Erythroblast (primary cell): ENCODE measurements at regions not wholly inside any gene's neighbourhood (a gene's known extent, or its start where the extent isn't known, plus 50 kb on each side); places are given as distances from the start of the nearest gene placed in this dataset.
"Not testable (repeated sequence)": the region's sequence is repeated elsewhere in the genome, so short reads cannot be mapped to it uniquely, and the experiment has no call there.

Experiments used
- DNase-seq, 2 experiments: peaks; one replicate each; lab custom pipeline; 2025; lab: John Stamatoyannopoulos, UW
- GATA1 ChIP-seq: IDR thresholded peaks from 2 replicates; pipeline ENCODE4 v1.6.1; 2011; ENCODE audit warnings: low read depth, mild to moderate bottlenecking, control low read depth, low read length, moderate library complexity
- POLR2A ChIP-seq: IDR thresholded peaks from 2 replicates; pipeline ENCODE4 v1.6.1; 2011; ENCODE audit warnings: mild to moderate bottlenecking, low read length

DNA sequence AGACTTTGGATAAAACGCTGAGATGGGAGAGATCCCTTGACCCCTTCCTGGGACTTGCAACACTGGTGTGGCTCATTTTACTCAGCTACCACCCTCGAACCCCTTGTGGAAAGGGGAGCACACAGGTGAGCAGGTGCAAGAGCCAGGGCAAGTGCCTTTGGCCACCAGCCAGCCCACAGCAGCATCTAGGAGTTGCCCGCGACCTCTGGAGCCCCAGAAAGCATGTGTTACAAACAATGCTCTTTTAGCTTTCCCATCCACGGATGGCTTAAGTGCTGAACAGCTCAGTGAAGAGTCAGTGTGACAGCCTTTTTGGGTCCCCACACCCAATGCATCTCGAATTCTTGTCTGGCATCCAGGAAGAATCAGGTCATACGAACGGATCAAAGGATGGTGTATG lies 197.8 kb downstream of the MEMO1 start:
- DNase-seq: peak; percentile 7 to 38
- no peak for TF ChIP-seq GATA1
- TF ChIP-seq POLR2A: no peak

DNA sequence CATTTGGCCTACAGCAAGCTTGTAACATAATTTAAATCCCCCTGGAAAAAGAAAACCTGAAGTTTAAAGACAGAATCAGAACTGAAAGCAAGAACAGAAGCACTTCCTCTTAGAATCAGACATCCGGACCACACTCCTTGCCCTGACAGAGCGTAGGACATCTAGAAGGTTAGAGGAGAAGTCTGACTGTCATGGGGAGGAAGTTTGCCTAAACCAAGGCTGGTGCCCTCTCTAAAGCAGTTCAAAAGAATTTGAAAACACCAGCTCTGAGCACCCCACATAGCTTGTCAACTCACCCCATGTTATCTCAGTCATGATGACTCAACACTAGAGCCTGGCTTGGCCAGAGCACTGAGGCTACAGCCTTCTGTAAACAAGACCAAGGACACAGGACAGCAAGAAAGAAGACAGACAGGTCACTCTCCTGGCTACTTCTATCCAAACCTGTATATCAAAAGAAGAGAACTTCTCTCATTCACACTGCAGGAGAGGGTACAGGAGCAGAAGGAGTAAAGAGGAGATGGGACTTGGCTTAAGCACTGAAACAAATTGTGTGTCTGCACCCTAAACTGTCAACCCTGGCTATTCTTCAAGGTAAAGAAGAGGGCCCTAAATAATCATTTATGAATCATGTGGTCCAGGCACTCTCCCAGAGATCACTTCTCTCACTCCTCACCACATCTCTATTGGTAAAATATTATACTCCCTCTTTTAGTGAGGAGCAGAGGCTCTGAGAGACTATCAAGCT lies 198.6 kb downstream of the MEMO1 start:
- peak; percentile 88 to 90 for DNase-seq

DNA sequence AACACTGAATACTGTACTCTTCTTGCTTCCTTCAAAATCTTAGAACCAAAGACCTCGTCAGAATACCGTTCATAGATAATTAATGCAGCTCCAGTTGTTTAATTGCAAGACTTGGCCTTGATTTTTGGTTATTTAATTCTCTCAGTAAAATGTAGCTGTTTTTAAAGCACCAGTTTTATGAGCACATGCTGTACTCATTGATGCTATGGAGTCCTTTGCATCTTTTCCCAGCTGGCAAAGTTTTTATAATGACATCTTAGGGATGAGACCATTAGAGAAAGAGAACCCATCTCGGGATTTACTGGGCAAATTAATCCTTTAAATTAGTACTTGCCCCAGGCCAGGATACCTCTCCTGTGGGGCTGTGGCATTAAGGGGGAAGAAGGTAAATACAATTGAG lies 199.3 kb downstream of the MEMO1 start:
- peak in 1 of 2 experiments; percentile 36 for DNase-seq
- TF ChIP-seq GATA1 (no peak), POLR2A (no peak)

More for the DNA sequence above, 198.6 kb downstream of the MEMO1 start:
- no peak for TF ChIP-seq POLR2A
- TF ChIP-seq GATA1: no peak

DNA sequence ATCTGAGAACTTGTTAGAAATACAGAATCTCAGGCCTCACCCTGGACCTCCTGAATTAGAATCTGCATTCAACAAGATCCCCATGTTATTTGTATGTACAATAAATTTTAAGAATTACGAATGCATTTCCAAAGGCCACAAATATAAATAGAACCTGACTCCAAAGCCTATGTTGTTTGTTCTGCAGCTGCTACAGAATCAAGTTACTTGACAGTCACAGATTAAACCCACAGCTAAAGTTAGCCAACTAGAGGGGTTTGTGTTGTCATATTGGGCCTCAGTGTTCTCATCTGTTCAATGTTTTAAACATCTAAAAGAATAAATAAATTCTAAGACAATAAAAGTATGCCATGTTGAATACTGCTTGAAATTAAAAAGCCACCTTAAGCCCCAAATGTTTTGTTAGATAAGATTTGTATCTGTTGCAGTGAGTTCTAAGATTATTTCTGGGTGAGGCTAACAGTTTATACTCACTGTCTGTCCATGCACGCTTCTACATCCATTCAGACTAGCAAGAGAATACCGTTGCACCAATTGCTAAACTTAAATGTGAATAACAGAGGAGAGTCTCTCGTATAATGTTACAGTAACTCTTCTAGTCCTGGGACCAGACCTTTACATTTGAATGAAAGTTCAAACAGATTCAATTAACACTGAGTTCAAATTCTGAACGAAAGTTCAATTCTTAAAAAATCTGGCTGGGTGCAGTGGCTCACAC lies 200.4 kb downstream of the MEMO1 start:
- peak; percentile 21 to 22 for DNase-seq
- TF ChIP-seq POLR2A (no peak), GATA1 (no peak)

DNA sequence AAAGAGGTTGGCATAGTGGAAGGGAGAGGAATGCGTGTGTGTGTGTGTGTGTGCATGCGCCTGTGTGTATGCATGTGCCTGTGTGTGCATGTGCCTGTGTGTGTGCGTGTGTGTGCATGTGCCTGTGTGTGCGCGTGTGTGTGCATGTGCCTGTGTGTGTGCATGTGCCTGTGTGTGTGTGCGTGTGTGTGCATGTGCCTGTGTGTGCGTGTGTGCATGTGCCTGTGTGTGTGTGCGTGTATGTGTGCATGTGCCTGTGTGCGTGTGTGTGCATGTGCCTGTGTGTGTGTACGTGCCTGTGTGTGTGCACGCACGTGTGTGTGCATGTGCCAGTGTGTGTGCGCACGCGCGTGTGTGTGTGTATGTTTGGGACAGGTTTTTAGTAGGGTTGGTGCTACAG lies 205.1 kb downstream of the MEMO1 start:
- TF ChIP-seq POLR2A: no peak
- TF ChIP-seq GATA1: no peak
- no peak for DNase-seq

DNA sequence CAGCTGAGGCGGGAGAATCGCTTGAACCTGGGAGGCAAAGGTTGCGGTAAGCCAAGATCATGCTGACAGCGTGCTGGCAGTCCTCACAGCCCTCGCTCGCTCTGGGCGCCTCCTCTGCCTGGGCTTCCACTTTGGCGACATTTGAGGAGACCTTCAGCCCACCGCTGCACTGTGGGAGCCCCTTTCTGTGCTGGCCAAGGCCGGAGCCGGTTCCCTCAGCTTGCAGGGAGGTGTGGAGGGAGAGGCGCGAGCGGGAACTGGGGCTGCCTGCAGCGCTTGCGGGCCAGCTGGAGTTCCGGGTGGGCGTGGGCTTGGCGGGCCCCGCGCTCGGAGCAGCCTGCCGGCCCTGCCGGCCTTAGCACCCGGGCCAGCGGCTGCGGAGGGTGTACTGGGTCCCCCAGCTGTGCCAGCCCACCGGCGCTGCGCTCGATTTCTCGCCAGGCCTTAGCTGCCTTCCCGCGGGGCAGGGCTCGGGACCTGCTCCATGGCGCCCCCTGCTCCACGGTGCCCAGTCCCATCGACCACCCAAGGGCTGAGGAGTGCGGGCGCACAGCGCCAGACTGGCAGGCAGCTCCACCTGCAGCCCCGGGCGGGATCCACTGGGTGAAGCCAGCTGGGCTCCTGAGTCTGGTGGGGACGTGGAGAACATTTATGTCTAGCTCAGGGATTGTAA lies 207.2 kb downstream of the MEMO1 start:
- not testable (repeated sequence) for DNase-seq

DNA sequence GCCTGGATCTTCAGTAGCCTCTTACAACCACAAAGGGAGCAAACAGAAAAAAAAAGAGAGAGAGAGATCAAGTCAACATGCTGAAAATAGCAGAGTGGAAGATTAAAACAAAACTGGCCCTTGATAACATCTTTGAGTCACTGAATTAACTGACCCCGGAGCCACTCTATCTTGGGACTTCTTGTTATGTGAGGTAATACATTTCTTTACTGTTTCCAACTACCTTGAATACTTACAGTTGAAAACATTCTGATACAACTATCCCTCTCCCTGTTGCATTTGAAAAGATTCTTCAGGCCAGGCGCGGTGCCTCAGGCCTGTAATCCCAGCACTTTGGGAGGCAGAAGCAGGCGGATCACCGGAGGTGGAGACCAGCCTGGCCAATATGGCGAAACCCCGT lies 208.1 kb downstream of the MEMO1 start:
- peak in 1 of 2 experiments; percentile 12 for DNase-seq
- TF ChIP-seq GATA1: no peak
- TF ChIP-seq POLR2A: no peak

DNA sequence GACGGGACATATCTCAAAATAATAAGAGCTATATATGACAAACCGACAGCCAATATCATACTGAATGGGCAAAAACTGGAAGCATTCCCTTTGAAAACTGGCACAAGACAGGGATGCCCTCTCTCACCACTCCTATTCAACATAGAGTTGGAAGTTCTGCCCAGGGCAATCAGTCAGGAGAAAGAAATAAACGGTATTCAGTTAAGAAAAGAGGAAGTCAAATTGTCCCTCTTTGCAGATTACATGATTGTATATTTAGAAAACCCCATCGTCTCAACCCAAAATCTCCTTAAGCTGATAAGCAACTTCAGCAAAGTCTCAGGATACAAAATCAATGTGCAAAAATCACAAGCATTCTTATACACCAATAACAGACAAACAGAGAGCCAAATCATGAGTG lies 211.5 kb downstream of the MEMO1 start:
- not testable (repeated sequence) for DNase-seq

DNA sequence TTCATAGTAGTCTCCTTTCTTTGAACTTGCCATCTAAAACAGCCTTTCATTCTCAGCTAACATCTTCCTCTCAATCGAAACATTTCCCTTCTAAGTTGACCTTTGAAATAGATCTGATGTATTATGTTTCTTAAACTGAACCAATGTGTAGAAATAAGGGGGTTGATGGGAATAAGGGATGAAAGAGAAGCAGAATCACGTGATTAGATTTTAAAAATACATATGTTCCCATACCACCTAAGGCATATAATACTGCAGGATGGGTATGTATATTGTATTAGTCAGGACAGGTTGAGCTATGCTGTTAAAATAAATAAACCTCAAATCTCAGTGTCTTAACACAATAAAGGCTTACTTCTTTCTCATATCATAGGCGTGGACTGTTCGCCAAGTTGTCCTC lies 207.5 kb upstream of the SRD5A2 start:
- TF ChIP-seq POLR2A (no peak), GATA1 (no peak)
- no peak for DNase-seq

DNA sequence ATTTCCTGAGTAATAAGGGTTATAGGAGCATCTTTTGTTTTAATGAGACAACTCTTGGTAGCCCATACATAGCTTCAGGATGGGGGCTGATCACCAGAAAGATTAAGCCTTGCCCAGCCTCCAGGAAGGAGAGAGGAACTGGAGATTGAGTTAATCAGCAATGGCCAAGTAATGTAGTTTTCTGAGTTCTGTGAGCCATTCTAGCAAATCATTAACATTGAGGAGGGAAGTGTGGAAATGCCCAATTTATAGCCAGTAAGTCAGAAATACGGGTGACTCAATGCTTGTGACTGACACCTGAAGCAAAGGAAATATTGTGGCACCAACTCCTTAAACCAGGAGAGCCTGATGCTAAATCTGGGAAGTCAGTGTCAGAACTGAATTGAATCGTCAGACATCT lies 205.1 kb upstream of the SRD5A2 start:
- DNase-seq: no peak
- no peak for TF ChIP-seq GATA1
- no peak for TF ChIP-seq POLR2A

DNA sequence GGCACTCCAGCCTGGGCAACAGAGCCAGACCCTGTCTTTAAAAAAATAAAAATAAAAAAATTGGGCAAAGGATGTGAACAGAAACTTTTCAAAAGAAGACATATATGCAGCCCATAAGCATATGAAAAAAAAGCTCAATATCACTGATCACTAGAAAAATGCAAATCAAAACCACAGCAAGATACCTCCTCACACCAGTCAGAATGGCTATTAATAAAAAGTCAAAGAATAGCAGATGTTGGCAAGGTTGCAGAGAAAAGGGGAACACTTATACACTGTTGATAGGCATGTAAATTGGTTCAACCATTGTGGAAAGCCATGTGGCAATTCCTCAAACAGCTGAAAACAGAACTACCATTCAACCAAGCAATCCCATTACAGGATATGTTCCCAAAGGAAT lies 204.1 kb upstream of the SRD5A2 start:
- no peak for DNase-seq
- TF ChIP-seq GATA1 (no peak), POLR2A (no peak)

DNA sequence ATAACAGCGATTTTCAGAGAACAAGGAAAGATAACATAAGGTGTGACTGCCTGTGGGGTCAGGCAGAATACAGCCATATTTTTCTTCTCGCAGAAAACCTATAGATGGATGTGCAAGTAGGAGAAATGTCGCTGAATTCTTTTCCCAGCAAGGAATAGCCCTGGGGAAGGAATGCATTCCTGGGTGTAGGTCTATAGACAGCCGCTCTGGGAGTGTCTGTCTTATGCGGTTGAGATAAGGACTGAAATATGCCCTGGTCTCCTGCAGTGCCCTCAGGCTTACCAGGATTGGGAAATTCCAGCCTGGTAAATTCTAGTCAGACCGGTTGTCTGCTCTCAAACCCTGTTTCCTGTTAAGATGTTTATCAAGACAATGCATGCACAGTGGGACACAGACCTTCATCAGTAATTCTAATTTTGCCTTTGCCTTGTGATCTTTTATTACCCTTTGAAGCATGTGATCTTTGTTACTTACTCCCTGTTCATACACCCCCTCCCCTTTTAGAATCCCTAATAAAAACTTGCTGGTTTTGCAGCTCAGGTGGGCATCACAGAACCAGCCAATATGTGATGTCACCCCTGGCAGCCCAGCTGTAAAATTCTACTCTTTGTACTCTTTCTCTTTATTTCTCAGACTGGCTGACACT lies 202.8 kb upstream of the SRD5A2 start:
- not testable (repeated sequence) for DNase-seq

DNA sequence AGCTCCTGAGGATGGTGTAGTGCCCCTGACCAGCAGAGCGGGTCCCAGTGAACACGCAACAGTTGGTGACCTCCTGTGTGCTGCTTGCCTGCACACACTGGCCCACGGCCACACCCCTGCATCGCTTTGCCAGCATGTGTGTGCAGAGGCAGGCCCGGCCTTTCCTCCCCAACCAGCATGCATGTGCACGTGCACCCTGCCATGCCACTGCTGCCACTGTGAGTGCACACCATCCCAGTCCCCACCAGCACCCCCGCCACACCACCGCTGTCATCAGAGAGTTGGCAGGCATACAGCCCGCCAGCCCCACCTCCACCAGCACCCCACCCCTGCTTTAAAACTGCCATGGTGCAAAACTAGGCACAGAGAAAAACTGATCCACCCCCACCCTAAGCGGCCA lies 197.4 kb upstream of the SRD5A2 start:
- TF ChIP-seq GATA1: no peak
- no peak for TF ChIP-seq POLR2A

DNA sequence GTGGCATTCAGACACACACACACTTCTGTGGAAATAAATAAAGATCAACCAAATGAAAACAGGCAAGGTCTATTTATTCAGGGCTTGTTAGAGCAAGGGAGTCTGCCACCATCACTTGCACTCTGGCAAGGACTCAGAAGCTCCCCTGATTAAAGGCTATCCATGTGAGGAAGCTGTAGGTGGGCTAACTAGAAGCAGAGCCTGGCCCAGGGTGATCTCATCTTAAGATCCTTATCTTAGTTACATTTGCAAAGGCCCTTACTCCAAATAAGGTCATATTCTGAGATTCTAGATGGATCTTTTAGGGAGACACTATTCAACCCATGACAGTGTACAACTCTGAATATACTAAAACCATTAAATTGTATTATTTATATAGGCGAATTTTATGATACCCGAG lies 190.0 kb upstream of the SRD5A2 start:
- no peak for TF ChIP-seq POLR2A
- TF ChIP-seq GATA1: no peak
- no peak for DNase-seq

More for the DNA sequence above, 197.4 kb upstream of the SRD5A2 start:
- DNase-seq: no peak
